HG03159 (cell line): ENCODE measurements at regions not wholly inside any gene's neighbourhood (a gene's known extent, or its start where the extent isn't known, plus 50 kb on each side); places are given as distances from the start of the nearest gene placed in this dataset.
"Not testable (repeated sequence)": the region's sequence is repeated elsewhere in the genome, so short reads cannot be mapped to it uniquely, and the experiment has no call there.

Experiments
- ATAC-seq: cut with Tn5 transposase; IDR thresholded peaks from one replicate; pipeline ENCODE4 v1.9.1; 2021; ENCODE audit warnings: mild to moderate bottlenecking, moderate library complexity; ENCODE audit not compliant: unreplicated experiment

- ATAC-seq, result no peak
These were observed 127.2 kb upstream of the SYT13 start for GRCh38 chr11:45413156-45413858.

GRCh38 chr11:45412521-45412920 is 126.4 kb upstream of the SYT13 start:
- no peak for ATAC-seq

DNA sequence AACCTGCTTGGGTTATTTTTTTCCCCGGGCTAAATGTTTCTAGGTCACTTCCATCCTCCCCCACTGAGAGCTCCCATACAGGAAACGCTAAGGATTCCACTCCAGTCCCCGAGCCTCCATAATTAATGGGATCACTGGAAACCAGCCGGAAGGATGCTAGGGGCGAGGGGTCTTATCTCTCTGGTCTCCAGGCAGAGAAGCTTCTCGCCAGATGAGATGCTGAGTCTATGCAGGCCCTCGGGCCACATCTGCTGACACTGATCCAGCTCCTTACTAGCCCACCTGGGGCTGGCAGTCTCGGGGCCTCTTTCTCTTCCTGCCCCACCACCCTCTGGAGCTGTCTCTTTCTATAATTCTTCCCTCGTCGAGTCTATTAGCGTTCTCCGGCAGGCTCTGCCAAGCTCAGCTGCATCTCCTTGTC is 125.9 kb upstream of the SYT13 start:
- no peak for ATAC-seq

DNA sequence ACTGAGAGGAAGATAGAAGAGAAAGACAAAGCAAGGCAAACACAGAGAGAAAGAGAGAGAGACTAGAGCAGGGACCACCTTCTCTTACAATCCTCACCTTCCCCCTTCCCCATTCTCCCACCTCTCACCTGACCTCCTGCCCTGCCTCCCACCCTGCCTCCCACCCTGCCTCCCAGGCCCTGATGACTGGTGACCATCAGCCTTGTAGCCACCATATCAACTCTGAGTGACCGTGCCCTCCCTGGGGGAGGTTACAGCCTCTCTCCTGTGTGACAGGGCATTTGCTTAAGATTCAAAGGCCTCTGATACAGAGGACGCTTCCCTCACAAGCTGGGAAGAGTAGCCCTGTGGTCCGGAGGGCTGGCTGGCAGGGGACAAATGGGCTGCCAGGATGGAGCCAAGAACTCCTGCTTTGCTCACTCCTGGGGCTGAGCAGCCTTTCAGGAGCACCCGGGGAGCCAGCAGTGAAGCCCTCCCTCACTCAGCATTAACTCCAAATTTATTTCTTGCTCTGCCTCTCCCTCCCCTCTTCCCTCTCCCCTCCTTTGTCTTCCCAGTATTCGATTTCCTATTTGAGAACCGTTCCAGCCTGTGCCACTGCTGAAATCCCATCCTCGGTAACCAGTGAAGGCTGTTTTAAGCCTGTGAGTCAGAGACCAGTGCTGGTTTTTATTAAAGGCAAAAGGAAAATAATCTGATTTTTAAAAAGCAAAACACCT is 125.2 kb upstream of the SYT13 start:
- ATAC-seq, result no peak

DNA sequence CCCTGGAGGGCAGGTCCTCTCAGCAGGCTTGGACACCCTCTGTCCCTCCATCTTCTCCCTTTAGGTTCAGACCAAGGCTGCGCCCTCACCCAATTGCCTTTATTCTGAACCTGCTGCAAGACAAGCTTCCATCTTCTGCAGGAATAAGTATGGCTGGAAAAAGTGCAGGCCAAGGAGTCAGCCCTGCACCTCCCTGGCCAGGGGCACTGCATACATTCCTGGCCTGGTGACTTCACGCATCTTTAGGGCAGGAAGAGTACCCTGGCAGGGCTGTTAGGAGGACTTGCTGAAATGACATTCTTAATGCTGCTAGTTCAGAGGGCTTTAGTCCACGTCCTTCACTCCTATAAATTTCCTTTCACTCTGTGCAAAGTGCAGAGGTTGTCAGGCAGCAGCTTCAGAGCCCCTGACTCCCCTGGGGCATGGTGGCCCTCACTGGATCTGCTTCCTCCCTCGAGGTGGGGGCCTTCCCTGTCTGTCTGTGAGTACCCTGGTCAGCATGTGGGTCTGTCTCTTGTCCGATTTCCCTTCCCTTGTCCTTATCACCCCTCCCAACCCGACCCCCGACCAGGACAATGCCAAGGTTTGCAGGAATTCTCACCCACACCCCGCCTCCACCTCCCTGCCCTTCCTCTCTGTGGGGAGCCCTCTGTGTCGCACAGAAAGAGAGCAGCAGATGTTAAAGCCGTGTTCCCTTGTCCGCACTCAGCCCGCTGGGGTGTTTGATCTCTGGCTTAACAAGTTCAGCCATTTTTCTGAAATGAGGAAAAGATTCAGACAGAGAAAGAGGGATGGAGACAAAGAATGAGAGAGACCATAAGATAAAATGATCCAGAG is 124.5 kb upstream of the SYT13 start:
- ATAC-seq, result no peak

DNA sequence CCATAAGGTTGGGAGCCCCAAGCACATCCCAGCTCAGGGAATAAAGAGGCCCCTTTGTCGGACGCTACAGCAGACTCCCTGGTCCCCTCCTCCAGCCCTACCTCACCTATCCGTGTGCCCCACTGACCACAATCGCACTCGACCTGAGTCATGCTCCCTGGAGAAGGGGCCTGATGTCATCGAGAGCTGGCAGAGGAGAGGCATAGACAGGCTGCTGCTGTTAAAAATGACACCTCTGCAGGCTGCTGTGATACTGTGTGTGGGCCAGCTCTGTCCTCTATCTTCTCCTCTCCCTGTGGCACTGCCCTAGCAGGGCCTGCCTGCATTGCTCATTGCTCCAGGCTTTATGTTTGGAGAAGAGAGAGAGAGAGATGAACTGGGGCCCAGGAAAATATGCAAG is 123.4 kb upstream of the SYT13 start:
- no peak for ATAC-seq

DNA sequence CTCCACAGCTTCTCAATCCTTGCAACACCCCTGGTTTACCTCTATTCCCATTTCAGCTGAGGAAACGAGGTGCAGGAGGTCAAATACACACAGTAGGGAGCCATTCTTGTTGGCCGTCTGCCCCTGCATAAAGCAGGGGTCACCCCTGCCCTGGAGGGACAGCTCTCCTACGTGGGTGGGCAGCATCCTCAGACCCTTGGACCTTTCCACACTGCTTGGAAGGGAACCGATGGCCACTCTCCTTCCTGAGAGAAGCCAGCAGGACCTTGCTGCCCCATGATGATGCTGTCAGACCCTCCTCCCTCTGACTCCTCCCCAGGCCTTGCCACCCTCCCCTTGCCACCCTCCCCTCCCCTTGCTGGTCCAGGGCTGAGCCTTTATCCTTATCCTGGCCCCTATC is 121.1 kb upstream of the SYT13 start:
- ATAC-seq, result no peak

- ATAC-seq, result no peak
These were observed 120.0 kb upstream of the SYT13 start for GRCh38 chr11:45405916-45406670.

DNA sequence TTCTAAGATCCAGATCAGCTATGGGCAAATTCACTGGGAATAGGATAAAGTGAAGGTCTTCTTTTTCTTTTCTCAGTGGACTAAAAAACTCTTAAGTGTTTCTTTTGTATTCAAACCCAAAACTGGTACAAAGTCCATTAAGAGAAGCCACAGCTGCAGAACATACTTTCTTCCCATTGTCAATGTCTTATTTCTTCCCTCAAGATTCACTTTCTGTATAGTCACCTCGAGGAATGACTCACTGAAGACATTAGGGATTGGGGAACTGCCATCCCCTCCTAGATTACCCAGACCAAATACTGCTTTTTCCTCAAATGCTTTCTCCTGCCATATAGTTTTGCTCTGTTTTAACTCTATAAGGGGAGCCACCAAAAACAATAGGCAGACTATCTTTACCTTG is 117.4 kb upstream of the SYT13 start:
- not testable (repeated sequence) for ATAC-seq

DNA sequence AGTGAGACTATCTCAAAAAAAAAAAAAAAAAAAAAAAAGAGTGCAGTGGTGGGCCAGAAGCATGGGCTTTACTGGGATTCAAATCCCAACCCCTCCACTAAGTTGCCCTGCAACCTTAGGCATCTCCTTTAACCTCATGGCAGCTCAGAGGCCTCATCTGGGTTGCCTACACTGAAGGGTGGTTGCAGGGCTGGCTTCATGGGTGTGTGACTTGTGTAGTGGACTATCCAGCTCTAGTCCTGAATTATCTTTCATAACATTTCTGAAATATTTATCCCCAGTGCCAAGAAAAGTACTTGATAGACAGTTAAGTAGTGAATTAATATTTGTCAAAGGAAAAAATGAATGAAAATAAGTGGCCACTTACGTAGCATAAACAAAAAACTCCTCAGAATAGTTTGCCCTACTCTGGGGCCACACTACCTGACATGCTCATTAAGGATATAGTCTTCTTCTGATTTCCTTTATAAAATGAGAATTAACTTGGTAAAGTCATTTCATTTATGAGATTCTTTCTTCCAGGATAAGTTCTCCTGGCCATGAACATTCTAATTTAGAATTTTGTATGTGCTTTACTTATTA is 116.0 kb upstream of the SYT13 start:
- no peak for ATAC-seq

- ATAC-seq, result no peak
These were observed 114.5 kb upstream of the SYT13 start for GRCh38 chr11:45400591-45400990.

DNA sequence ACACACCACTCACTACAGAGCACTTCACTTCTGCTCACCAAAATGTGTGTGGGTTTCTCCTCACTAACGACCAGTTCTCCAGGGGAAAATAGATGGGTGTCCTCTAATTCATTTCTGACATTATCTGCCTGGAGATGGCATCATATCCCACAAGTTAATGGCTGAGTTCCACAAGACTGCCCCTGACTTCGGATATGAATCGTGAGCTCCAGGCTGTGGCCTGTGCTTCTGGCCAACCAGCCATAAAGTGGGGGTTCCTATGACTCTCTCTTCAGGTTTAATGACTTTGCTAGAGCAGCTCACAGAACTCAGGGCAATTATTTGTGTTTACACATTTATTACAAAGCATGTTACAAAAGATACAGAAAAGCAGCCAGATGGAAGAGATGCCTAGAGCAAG is 113.0 kb upstream of the SYT13 start:
- no peak for ATAC-seq

DNA sequence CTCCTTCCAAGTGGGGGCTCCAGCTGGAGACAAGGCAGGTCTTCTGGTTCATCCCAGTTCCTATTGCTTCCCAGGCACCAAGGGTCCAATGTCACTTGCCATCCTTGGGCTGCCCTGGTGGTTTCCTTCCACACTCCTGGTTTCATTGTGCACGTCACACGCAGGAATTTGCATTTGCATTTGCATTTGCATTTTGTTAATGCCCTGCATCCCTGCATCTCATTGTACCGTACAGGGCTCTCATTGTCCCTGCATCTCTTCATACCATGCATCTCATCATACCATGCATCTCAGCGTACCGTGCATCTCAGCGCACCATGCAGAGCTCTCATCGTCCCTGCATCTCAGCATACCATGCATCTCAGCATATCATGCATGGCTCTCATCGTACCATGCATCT is 112.2 kb upstream of the SYT13 start:
- ATAC-seq, result no peak

DNA sequence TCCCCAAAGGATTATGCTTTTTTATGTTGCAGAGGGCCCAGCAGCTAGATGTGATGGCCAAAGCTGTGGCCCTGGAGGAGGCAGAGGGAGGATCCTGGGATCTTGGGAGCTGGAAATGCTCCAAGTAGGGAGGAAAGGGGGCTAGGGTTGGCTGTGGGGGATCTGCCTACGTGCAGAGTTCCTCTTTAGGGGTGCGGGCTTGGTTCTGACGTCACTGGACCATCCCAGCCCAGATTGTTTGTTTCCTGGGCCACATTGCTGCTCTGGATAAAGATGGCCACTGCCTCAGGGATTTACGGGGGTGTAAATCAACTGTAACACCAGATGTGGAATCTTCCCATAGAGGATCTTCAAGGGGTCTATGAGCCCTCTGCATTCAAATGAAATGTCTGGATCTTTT is 110.3 kb upstream of the SYT13 start:
- no peak for ATAC-seq

DNA sequence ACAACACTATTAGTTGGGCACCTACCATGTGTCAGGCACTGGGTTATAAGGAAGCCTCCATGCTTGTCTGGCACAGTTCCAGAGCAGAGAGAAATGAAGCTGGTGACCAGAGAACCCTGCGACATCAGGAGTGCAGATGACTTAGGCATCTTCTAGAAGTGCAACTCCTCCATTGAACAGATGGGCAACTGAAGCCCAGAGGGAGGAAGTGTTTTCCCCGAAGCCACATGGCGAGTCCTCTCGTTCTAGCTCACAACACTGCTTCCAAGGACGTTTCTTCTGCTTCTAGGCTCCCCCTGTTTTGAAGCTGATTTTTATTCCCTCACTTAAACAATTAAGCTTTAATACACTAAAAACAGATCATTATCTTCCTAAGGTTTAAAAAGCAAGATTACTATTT is 109.8 kb upstream of the SYT13 start:
- ATAC-seq, result no peak

GRCh38 chr11:45395421-45395820 is 109.3 kb upstream of the SYT13 start:
- ATAC-seq, result no peak

GRCh38 chr11:45394294-45395085 is 108.3 kb upstream of the SYT13 start:
- no peak for ATAC-seq

DNA sequence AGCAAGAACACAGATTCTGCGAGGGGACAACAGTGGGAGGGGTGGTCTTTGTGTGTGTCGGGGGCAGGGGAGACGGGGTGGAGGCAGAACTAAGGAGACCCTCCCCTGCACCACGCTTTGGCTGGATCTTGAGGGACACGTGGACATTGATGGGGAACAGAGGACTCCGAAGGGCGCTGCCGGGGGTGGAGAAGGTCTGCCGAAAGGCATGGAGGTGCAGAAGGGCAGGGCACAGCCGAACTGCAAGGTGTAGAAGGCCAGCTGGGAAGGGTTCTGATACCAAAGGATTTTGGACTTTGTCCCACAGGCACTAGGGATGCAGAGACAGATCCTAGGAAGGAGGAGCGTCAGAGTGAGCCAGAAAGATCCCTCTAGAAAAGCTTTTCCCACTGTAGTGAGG is 107.7 kb upstream of the SYT13 start:
- no peak for ATAC-seq

DNA sequence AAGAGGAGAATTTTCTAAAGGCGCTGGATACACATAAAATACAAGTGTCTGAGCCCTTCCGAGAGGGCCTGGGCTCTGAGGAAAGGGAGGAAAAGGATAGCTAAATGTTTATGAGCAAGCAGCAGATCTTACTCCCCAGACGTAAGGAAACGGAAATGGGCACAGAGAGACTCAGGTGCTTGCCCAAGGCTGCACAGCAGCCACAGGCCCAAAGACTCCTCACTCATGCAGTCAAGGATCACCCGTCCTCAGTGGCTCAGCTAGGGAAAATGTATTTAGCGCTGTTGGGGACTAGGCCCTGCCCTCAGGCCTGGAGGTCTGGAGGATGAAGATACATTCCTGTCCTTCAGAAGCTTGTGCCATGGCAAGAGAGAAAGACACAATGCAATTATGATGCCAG is 107.2 kb upstream of the SYT13 start:
- no peak for ATAC-seq

GRCh38 chr11:45392591-45393091 is 106.5 kb upstream of the SYT13 start:
- ATAC-seq, result no peak
